Endothelial cell of umbilical vein (primary cell): ENCODE measurements at regions not wholly inside any gene's neighbourhood (a gene's known extent, or its start where the extent isn't known, plus 50 kb on each side); places are given as distances from the start of the nearest gene placed in this dataset.

Experiments
- BruUV-seq: library from RNA; stranded (reverse); fragments of 400-500 nt; replicated peaks from 2 replicates; lab custom pipeline; 2021; lab: Mats Ljungman, UMichigan
- CTCF ChIA-PET: fragments of 300-600, 350-600 bp; sonication (Branson Sonifier 250); formaldehyde crosslinking; loops from one replicate; lab custom pipeline; 2021; ENCODE audit warnings: antibody characterized with exemption, inconsistent platforms; lab: Charles Lee
- POLR2A ChIA-PET: fragments of 300-600, 350-600 bp; sonication (Branson Sonifier 250); formaldehyde crosslinking; loops from one replicate; lab custom pipeline; 2021; ENCODE audit warnings: antibody characterized with exemption, inconsistent platforms; lab: Charles Lee
- DNase-seq: peaks from one replicate; pipeline ENCODE4 v3.0.0-alpha.2; 2011; ENCODE audit warnings: low read depth, low spot score
- FAIRE-seq: peaks from 2 replicates; lab custom pipeline; 2011; peaks lifted over from hg19 to GRCh38; lab: Jason Lieb, UNC
- H2AFZ ChIP-seq: 2 replicates; pipeline ENCODE4 v1.6.0; 2012; ENCODE audit warnings: low read depth, low read length, control low read depth, inconsistent platforms
- H3K27ac ChIP-seq: 2 replicates; pipeline ENCODE4 v1.5.1; 2011; ENCODE audit warnings: low read depth, mild to moderate bottlenecking, control low read depth, low read length, moderate library complexity; ENCODE audit not compliant: insufficient read depth
- H3K27me3 ChIP-seq, 2 experiments: 2 replicates each; pipeline versions ENCODE4 v1.6.0 to v1.6.1; 2011; ENCODE audit warnings: low read length in 2 of 2, mixed read lengths in 1 of 2; ENCODE audit not compliant: control insufficient read depth in 2 of 2, insufficient read depth in 2 of 2
- H3K36me3 ChIP-seq, 2 experiments: 2 replicates in 1 of 2; 3 replicates in 1 of 2; pipeline ENCODE4 v1.5.1; 2011; ENCODE audit warnings: low read length in 2 of 2, mild to moderate bottlenecking in 1 of 2, moderate library complexity in 1 of 2; ENCODE audit not compliant: control insufficient read depth in 2 of 2, insufficient read depth in 2 of 2; ENCODE audit errors: extremely low read depth in 1 of 2
- H3K4me1 ChIP-seq: 3 replicates; pipeline ENCODE4 v1.5.1; 2011; ENCODE audit warnings: mild to moderate bottlenecking, low read length; ENCODE audit not compliant: control insufficient read depth, insufficient read depth; ENCODE audit errors: extremely low read depth
- H3K4me2 ChIP-seq: 2 replicates; pipeline ENCODE4 v1.6.1; 2011; ENCODE audit warnings: low read length, control low read depth, mixed read lengths; ENCODE audit not compliant: insufficient read depth
- H3K4me3 ChIP-seq, 3 experiments: fragments of 200-600 bp in 1 of 3; sonication (generic), shearing (Covaris generic) in 1 of 3; replicated peaks in 1 of 3; 2 replicates each; pipeline ENCODE4 v1.5.1; 2011 to 2016; ENCODE audit warnings: control low read depth in 3 of 3, low read length in 3 of 3, mild to moderate bottlenecking in 2 of 3, inconsistent platforms in 1 of 3, low read depth in 1 of 3, moderate library complexity in 1 of 3; ENCODE audit not compliant: insufficient read depth in 1 of 3
- H3K79me2 ChIP-seq: 2 replicates; pipeline ENCODE4 v1.6.0; 2012; ENCODE audit warnings: low read length, inconsistent platforms; ENCODE audit not compliant: control insufficient read depth, insufficient read depth
- H3K9ac ChIP-seq: replicated peaks from 2 replicates; pipeline ENCODE3; 2011; ENCODE audit warnings: low read length, control low read depth; ENCODE audit not compliant: insufficient read depth; ENCODE audit errors: extremely low read depth
- H3K9me1 ChIP-seq: replicated peaks from 3 replicates; pipeline ENCODE4 v1.6.0; 2011; ENCODE audit warnings: mild to moderate bottlenecking, low read length; ENCODE audit not compliant: control insufficient read depth, insufficient read depth; ENCODE audit errors: extremely low read depth
- H3K9me3 ChIP-seq: replicated peaks from 2 replicates; pipeline ENCODE4 v1.5.1; 2012; ENCODE audit warnings: low read length, inconsistent platforms; ENCODE audit not compliant: control insufficient read depth, insufficient read depth
- H4K20me1 ChIP-seq: replicated peaks from 2 replicates; pipeline ENCODE3; 2011; ENCODE audit warnings: mild to moderate bottlenecking, low read length; ENCODE audit not compliant: control insufficient read depth, insufficient read depth; ENCODE audit errors: extremely low read depth
- EZH2 ChIP-seq: IDR thresholded peaks from 2 replicates; pipeline ENCODE4 v1.6.1; 2012; ENCODE audit warnings: borderline replicate concordance, low read depth, mild to moderate bottlenecking, moderate library complexity, low read length, inconsistent platforms; ENCODE audit not compliant: severe bottlenecking
- FOS ChIP-seq: IDR thresholded peaks from 2 replicates; pipeline ENCODE4 v1.6.1; 2011; ENCODE audit warnings: mild to moderate bottlenecking, low read length, moderate library complexity, borderline replicate concordance; ENCODE audit not compliant: insufficient read depth
- GATA2 ChIP-seq: IDR thresholded peaks from 2 replicates; pipeline ENCODE4 v1.7.0; 2011; ENCODE audit warnings: low read depth, mild to moderate bottlenecking, moderate library complexity, mixed read lengths, low read length; ENCODE audit not compliant: insufficient read length, insufficient read depth
- JUN ChIP-seq: IDR thresholded peaks from 2 replicates; pipeline ENCODE4 v1.6.1; 2011; ENCODE audit warnings: borderline replicate concordance, low read depth; ENCODE audit not compliant: insufficient read length, insufficient read depth
- MYC ChIP-seq: IDR thresholded peaks from one replicate; pipeline ENCODE4 v1.6.1; 2011; ENCODE audit warnings: mild to moderate bottlenecking, low read depth, low read length
- POLR2A ChIP-seq: IDR thresholded peaks from 2 replicates; pipeline ENCODE4 v1.6.1; 2012; ENCODE audit warnings: low read depth, mild to moderate bottlenecking, control low read depth, low read length
- POLR2AphosphoS5 ChIP-seq: IDR thresholded peaks from 2 replicates; pipeline ENCODE4 v1.6.1; 2012; ENCODE audit warnings: low read depth, mild to moderate bottlenecking, control low read depth, low read length, moderate library complexity; ENCODE audit not compliant: insufficient read depth
- dilution Hi-C: fragments of 300-500 bp; cut with MboI; formaldehyde crosslinking; loops from one replicate; pipeline ENCODE4 v1.15.0; 2019; ENCODE audit warnings: low sequenced_read_pairs; ENCODE audit not compliant: extremely low pct_ligation_motif_present
- intact Hi-C: fragments of 100-400 bp; cut with micrococcal nuclease; formaldehyde crosslinking; loops from one replicate; pipeline ENCODE4 v1.10.0; 2022
- TF ChIP-seq, protein P1 (sequence below), 2 donors: IDR thresholded peaks; 1 replicate in 1 of 2; 2 replicates in 1 of 2; pipeline ENCODE4 v1.5.1; 2011; ENCODE audit warnings: low read length in 2 of 2, mild to moderate bottlenecking in 2 of 2, moderate library complexity in 2 of 2, control low read depth in 1 of 2, inconsistent platforms in 1 of 2, low read depth in 1 of 2; ENCODE audit not compliant: insufficient read depth in 1 of 2; ENCODE audit errors: extremely low read depth in 1 of 2
- TF ChIP-seq, protein P2 (sequence below): IDR thresholded peaks from 2 replicates; pipeline ENCODE4 v1.6.1; 2011; ENCODE audit not compliant: insufficient read depth, insufficient read length

DNA sequence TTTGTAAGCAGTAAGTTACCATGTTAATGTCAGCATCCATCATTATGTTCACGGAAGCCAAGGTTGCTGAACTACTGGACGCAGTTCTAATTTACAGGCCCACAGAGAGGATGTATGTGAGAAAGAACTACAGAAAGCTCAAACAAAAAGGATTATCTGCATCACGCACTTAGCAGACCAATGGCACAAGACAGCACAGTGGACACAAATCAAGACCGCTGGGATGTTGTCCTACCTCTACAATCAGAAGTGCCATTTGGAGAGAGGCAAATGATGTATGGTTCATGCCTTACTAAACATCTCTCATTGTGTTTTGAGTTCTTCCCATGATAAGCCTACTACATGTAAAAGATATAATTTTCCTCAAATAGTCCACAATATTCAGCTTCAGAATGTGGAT lies 330.7 kb upstream of the CHAC2 start:
- ChIA-PET POLR2A (no interaction called here), CTCF (interaction anchor here (0.5 kb wide), 1 partner anchor 231 kb away, joined by 3 read pairs; no protein-coding TSS in a partner anchor)
- no peak overlapping the region for H2AFZ ChIP-seq
- no peaks in the 10 kb centered on the region for H3K27me3 ChIP-seq
- no peak overlapping the region for H3K9ac ChIP-seq
- H3K4me1 ChIP-seq = no peaks in the 10 kb centered on the region
- intact Hi-C loops (no loop called here), dilution Hi-C loops (no loop called here)
- BruUV-seq = no TSS peak
- H3K27ac ChIP-seq = no peak overlapping the region
- DNase-seq = no peak
- TF ChIP-seq POLR2A (no peak), POLR2AphosphoS5 (no peak), JUN (no peak), GATA2 (no peak), MYC (no peak)
- TF ChIP-seq, protein P1, sequence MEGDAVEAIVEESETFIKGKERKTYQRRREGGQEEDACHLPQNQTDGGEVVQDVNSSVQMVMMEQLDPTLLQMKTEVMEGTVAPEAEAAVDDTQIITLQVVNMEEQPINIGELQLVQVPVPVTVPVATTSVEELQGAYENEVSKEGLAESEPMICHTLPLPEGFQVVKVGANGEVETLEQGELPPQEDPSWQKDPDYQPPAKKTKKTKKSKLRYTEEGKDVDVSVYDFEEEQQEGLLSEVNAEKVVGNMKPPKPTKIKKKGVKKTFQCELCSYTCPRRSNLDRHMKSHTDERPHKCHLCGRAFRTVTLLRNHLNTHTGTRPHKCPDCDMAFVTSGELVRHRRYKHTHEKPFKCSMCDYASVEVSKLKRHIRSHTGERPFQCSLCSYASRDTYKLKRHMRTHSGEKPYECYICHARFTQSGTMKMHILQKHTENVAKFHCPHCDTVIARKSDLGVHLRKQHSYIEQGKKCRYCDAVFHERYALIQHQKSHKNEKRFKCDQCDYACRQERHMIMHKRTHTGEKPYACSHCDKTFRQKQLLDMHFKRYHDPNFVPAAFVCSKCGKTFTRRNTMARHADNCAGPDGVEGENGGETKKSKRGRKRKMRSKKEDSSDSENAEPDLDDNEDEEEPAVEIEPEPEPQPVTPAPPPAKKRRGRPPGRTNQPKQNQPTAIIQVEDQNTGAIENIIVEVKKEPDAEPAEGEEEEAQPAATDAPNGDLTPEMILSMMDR (IDR thresholded peaks at IDR 0.05; ENCODE audit: extremely low read depth in 1 of 2, insufficient read depth in 1 of 2, low read depth in 1 of 2, low read length in 2 of 2) = no peak
- no peaks in the 10 kb centered on the region for H3K79me2 ChIP-seq
- no peak overlapping the region for H3K4me3 ChIP-seq
- no peaks in the 10 kb centered on the region for H3K9me1 ChIP-seq
- H3K36me3 ChIP-seq = no peaks in the 10 kb centered on the region
- H4K20me1 ChIP-seq = no peaks in the 10 kb centered on the region
- no peak overlapping the region for H3K4me2 ChIP-seq
- no peaks in the 10 kb centered on the region for H3K9me3 ChIP-seq
- FAIRE-seq = no peak

DNA sequence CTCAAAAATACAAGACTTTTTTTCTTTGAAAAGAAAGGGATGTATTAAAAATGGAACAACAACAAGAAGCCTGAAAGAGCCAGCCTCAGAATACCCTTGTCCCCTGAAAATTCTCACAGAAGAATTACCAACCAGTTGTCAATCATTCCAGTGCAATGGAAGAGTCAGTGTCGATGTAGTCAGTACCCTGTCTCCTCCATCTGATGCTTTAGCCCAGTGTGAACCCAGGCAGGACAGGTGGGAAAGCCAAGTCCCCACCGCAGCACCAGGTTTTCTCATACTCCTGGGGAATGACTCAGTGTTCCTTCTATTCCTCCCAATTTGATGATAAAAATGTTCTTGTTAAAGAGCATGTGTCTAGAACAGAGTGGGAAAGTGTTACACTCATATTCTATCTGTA lies 332.0 kb upstream of the CHAC2 start:
- intact Hi-C loops = no loop called here
- Histone ChIP-seq H3K4me3 (no peak overlapping the region), H3K9me3 (no peaks in the 10 kb centered on the region), H3K79me2 (no peaks in the 10 kb centered on the region), H3K9me1 (no peaks in the 10 kb centered on the region), H4K20me1 (no peaks in the 10 kb centered on the region), H3K9ac (no peak overlapping the region), H3K27me3 (no peaks in the 10 kb centered on the region), H3K4me1 (no peaks in the 10 kb centered on the region), H3K4me2 (no peak overlapping the region), H2AFZ (no peak overlapping the region), H3K36me3 (no peaks in the 10 kb centered on the region), H3K27ac (no peak overlapping the region)
- TF ChIP-seq, protein P1 (IDR thresholded peaks at IDR 0.05; ENCODE audit: extremely low read depth in 1 of 2, insufficient read depth in 1 of 2, low read depth in 1 of 2, low read length in 2 of 2) = no peak
- no peak for TF ChIP-seq JUN
- TF ChIP-seq, protein P2, sequence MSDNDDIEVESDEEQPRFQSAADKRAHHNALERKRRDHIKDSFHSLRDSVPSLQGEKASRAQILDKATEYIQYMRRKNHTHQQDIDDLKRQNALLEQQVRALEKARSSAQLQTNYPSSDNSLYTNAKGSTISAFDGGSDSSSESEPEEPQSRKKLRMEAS = no peak
- TF ChIP-seq MYC = no peak
- no peak for TF ChIP-seq GATA2
- TF ChIP-seq POLR2A = no peak
- no peak for TF ChIP-seq EZH2
- TF ChIP-seq FOS = no peak
- TF ChIP-seq POLR2AphosphoS5 = no peak
- ChIA-PET POLR2A (no interaction called here), CTCF (no interaction called here)
- no peak for FAIRE-seq
- no TSS peak for BruUV-seq
- no peak for DNase-seq
- dilution Hi-C loops = no loop called here
